ENCODE measurements at regions not wholly inside any gene's neighbourhood (a gene's known extent, or its start where the extent isn't known, plus 50 kb on each side); places are given as distances from the start of the nearest gene placed in this dataset.

GRCh38 chr17:31663576-31663975 is 195.5 kb downstream of the COPRS start:
- ChIA-PET POLR2A (no interaction called here), CTCF (no interaction called here)
- H3K27me3 Mint-ChIP-seq (ENCODE audit: low read depth): peaks cover 25% of the 10 kb centered on the region
- H3K36me3 Mint-ChIP-seq: peaks cover 22% of the 10 kb centered on the region
- H3K27ac Mint-ChIP-seq: no peak overlapping the region
- no peak overlapping the region for H3K4me3 Mint-ChIP-seq
- no peak for DNase-seq (ENCODE audit: low spot score)
- TF ChIP-seq ARID4B (CRISPR knock-in tag; IDR thresholded peaks at IDR 0.05; ENCODE audit: borderline replicate concordance) (no peak), FOXK1 (CRISPR knock-in tag; IDR thresholded peaks at IDR 0.05) (no peak), USF2 (CRISPR knock-in tag; IDR thresholded peaks at IDR 0.05) (no peak), ZNF317 (CRISPR knock-in tag; IDR thresholded peaks at IDR 0.05; ENCODE audit: borderline replicate concordance, low read depth) (no peak), NR3C1 (CRISPR knock-in tag; conservative IDR thresholded peaks at IDR 0.05; ENCODE audit: low read depth) (no peak)
- peaks cover 2% of the 10 kb centered on the region; the same call in 1 of the 2 replicates for H3K4me1 Mint-ChIP-seq
- H3K9me3 Mint-ChIP-seq: peaks cover 45% of the 10 kb centered on the region
- ATAC-seq: no peak

GRCh38 chr17:31660684-31661083 is 198.4 kb downstream of the COPRS start:
- peaks cover 2% of the 10 kb centered on the region; the same call in 1 of the 2 replicates for H3K4me1 Mint-ChIP-seq
- DNase-seq (ENCODE audit: low spot score): no peak
- POLR2A ChIA-PET: no interaction called here
- peaks cover 22% of the 10 kb centered on the region for H3K36me3 Mint-ChIP-seq
- CTCF ChIA-PET: no interaction called here
- TF ChIP-seq ZBTB43 (CRISPR knock-in tag; IDR thresholded peaks at IDR 0.05) (no peak), SOX15 (CRISPR knock-in tag; IDR thresholded peaks at IDR 0.05) (no peak), ZNF512 (CRISPR knock-in tag; IDR thresholded peaks at IDR 0.05; ENCODE audit: borderline replicate concordance) (no peak), EMX1 (CRISPR knock-in tag; IDR thresholded peaks at IDR 0.05) (no peak), SP1 (CRISPR knock-in tag; conservative IDR thresholded peaks at IDR 0.05) (no peak), PREB (CRISPR knock-in tag; IDR thresholded peaks at IDR 0.05; ENCODE audit: borderline replicate concordance) (no peak)
- H3K9me3 Mint-ChIP-seq: peaks cover 37% of the 10 kb centered on the region
- ATAC-seq: no peak
- H3K27me3 Mint-ChIP-seq (ENCODE audit: low read depth): peaks cover 10% of the 10 kb centered on the region
- no peak overlapping the region for H3K27ac Mint-ChIP-seq
- H3K4me3 Mint-ChIP-seq: no peak overlapping the region

GRCh38 chr17:31657876-31658275 is 201.2 kb downstream of the COPRS start:
- Mint-ChIP-seq H3K27me3 (ENCODE audit: low read depth) (peaks cover 4% of the 10 kb centered on the region; the same call in 1 of the 2 replicates), H3K4me1 (peaks cover 2% of the 10 kb centered on the region; the same call in 1 of the 2 replicates), H3K27ac (no peak overlapping the region), H3K9me3 (peaks cover 11% of the 10 kb centered on the region), H3K36me3 (peaks cover 6% of the 10 kb centered on the region; the same call in 1 of the 2 replicates), H3K4me3 (no peak overlapping the region)
- ChIA-PET CTCF (no interaction called here), POLR2A (no interaction called here)
- DNase-seq (ENCODE audit: low spot score): no peak
- no peak for ATAC-seq
- TF ChIP-seq EMX1 (CRISPR knock-in tag; IDR thresholded peaks at IDR 0.05): no peak
- no peak for TF ChIP-seq FOXP1 (CRISPR knock-in tag; IDR thresholded peaks at IDR 0.05; ENCODE audit: borderline replicate concordance)
- TF ChIP-seq ZNF281 (CRISPR knock-in tag; IDR thresholded peaks at IDR 0.05): no peak
- TF ChIP-seq PRDM15 (CRISPR knock-in tag; IDR thresholded peaks at IDR 0.05): no peak
- TF ChIP-seq GRHL2 (CRISPR knock-in tag; IDR thresholded peaks at IDR 0.05; ENCODE audit: insufficient replicate concordance, severe bottlenecking): no peak
- TF ChIP-seq HMGA2 (CRISPR knock-in tag; IDR thresholded peaks at IDR 0.05): no peak

Data from WTC11 (cell line).